ENCODE measurements at regions not wholly inside any gene's neighbourhood (a gene's known extent, or its start where the extent isn't known, plus 50 kb on each side); places are given as distances from the start of the nearest gene placed in this dataset.

- TF ChIP-seq CREB1 (CRISPR knock-in tag; IDR thresholded peaks at IDR 0.05; ENCODE audit: low read depth) (no peak), EZH2 (IDR thresholded peaks at IDR 0.05; ENCODE audit: low read depth, unreplicated experiment) (no peak), EZH2phosphoT487 (IDR thresholded peaks at IDR 0.05; ENCODE audit: unreplicated experiment) (no peak), ZNF331 (CRISPR knock-in tag; IDR thresholded peaks at IDR 0.05; ENCODE audit: low read depth) (no peak), ZNF114 (CRISPR knock-in tag; IDR thresholded peaks at IDR 0.05) (no peak), STAT1 (IDR thresholded peaks at IDR 0.05; ENCODE audit: unreplicated experiment) (no peak), REST (IDR thresholded peaks at IDR 0.05; ENCODE audit: unreplicated experiment) (no peak), POLR2AphosphoS5 (IDR thresholded peaks at IDR 0.05; ENCODE audit: low read depth) (no peak), JUNB (IDR thresholded peaks at IDR 0.05; ENCODE audit: unreplicated experiment) (no peak), ZNF462 (CRISPR knock-in tag; IDR thresholded peaks at IDR 0.05) (no peak), NANOG (IDR thresholded peaks at IDR 0.05; ENCODE audit: borderline replicate concordance) (no peak)
- TF ChIP-seq, protein P1, sequence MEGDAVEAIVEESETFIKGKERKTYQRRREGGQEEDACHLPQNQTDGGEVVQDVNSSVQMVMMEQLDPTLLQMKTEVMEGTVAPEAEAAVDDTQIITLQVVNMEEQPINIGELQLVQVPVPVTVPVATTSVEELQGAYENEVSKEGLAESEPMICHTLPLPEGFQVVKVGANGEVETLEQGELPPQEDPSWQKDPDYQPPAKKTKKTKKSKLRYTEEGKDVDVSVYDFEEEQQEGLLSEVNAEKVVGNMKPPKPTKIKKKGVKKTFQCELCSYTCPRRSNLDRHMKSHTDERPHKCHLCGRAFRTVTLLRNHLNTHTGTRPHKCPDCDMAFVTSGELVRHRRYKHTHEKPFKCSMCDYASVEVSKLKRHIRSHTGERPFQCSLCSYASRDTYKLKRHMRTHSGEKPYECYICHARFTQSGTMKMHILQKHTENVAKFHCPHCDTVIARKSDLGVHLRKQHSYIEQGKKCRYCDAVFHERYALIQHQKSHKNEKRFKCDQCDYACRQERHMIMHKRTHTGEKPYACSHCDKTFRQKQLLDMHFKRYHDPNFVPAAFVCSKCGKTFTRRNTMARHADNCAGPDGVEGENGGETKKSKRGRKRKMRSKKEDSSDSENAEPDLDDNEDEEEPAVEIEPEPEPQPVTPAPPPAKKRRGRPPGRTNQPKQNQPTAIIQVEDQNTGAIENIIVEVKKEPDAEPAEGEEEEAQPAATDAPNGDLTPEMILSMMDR (conservative IDR thresholded peaks at IDR 0.05; ENCODE audit: low read depth in 2 of 2): no peak
- TF ChIP-seq, protein P2, sequence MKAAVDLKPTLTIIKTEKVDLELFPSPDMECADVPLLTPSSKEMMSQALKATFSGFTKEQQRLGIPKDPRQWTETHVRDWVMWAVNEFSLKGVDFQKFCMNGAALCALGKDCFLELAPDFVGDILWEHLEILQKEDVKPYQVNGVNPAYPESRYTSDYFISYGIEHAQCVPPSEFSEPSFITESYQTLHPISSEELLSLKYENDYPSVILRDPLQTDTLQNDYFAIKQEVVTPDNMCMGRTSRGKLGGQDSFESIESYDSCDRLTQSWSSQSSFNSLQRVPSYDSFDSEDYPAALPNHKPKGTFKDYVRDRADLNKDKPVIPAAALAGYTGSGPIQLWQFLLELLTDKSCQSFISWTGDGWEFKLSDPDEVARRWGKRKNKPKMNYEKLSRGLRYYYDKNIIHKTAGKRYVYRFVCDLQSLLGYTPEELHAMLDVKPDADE (IDR thresholded peaks at IDR 0.05): no peak
These were observed 50.9 kb upstream of the PGR start for GRCh38 chr11:101180481-101180880.

Measured in GM23338 (cell line).